Stimulated activated CD8-positive, alpha-beta memory T cell treated with anti-CD3 and anti-CD28 coated beads, Interleukin-7, amount 100 ng/mL, for 1 hour (primary cell): ENCODE measurements at regions not wholly inside any gene's neighbourhood (a gene's known extent, or its start where the extent isn't known, plus 50 kb on each side); places are given as distances from the start of the nearest gene placed in this dataset.

Source experiments
- DNase-seq, 2 donors: peaks; one replicate each; pipeline ENCODE4 v3.0.0-alpha.2; 2020; ENCODE audit warnings: low read depth in 2 of 2

DNA sequence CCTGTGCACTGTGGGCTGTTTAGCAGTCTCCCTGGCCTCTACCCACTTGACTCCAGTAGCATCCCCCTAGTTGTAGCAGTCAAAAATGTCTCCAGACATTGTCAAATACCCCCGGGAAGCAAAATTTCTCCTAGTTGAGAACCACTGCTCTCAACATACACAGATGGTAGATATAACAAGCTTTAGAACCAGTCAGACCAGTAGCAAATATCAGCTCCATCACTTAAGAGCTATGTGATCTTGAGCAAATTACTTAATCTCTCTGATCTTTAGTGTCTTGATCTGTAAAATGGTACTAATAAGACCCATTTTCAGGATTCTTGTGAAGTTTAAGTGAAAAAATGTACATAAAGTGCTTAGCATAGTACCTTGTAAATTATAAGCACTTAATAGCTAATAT is 96.2 kb downstream of the DUSP6 start:
- no peak for DNase-seq

GRCh38 chr12:89253488-89253887 is 98.8 kb downstream of the DUSP6 start:
- no peak for DNase-seq

DNA sequence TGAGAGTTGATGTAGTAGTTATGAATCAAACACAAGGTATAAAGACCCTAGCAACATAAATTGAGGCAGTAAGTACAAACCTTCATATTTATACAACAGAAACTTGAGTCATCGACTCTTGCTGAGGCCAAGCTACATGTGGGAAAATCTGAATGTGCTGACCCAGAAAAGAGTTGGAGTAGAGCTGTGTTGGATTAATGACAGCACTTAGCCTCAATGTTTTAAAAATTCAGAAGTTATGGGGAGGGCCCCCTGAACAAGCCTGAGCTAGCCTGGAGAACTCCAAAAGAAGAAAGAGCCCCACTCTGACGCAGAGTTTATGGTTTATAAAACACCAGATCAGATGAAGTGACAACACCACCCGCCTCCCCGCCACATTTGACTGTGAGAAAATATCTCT is 100.0 kb downstream of the DUSP6 start:
- DNase-seq = no peak

DNA sequence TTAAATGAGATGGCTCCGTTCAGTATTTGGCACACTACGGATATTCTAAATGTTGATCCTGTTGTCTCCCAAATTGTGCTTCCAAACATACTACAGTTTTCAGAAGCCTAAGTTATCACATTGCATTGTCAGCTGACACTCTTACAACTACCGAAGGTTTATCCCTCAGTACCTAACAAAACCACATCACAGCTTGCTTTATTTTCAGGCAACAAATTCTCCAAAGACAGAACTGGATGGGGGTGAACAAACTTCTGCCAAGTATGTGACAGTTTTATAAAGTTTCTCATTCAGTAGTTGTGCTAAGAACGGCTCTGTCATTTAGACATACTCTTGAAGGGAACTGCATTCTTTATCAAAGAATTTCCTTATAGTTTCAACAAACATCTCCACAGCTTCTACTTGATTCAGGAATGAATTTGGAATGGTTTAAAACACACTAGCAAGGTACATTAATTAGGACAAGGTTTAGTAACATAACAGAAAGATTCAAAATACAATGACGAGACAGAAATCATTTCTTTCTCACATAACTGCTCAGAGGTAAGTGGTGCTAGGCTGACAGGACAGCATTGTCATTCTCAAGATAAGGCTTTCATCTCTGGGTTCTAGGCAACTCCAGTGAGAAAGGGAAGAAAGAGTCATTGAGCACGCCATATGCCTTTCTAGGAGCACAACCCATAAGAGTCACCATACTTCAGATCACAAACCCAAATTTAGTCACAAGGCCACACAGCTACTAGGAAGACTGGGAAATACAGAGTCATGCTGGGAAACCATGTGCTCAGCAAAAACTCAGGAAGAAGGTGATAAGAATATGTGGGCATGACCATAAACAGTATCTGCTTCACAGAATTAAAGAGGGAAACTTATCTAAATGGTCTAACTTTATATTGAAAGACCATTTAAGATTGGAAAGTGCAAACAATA is 100.7 kb downstream of the DUSP6 start:
- DNase-seq = no peak

DNA sequence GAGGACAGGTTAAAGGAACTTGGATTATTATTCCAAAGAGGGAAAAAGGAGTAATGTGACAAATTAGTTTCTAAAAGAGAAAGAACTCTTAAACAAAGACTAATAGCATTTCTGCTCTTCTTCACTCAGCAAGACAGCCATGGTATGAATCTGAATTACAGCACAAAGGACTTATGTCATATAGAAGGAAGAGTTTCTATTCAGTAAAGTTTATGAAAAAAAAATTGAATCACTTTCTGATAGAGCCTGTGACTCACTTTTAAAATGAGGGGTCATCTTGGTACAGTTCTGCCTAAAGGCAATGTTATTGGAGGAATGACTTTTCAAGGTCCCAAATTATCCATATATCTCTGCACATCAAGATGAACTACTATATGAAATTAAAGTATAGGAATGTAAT is 101.7 kb downstream of the DUSP6 start:
- DNase-seq = no peak

- DNase-seq = no peak
These were observed 102.1 kb downstream of the DUSP6 start for GRCh38 chr12:89250213-89250612.

DNA sequence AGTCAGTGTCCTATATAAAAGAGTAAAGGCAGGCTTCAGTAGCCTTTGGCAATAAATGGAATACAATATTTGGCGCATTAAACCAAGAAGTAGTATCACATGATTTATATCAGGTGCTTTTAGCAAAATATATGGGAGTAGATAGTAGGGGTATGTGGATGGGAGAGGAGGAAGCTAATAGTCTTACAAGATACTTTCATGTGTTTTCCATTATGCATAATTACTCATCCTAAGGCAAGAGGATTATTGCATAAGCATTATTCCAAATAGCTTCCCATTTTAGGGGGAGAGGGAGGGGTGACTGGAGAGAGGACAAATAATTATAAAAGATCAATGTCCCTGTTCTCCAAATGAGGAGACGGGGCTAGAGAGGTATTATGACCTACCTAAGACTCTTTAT is 104.3 kb downstream of the DUSP6 start:
- no peak for DNase-seq

DNA sequence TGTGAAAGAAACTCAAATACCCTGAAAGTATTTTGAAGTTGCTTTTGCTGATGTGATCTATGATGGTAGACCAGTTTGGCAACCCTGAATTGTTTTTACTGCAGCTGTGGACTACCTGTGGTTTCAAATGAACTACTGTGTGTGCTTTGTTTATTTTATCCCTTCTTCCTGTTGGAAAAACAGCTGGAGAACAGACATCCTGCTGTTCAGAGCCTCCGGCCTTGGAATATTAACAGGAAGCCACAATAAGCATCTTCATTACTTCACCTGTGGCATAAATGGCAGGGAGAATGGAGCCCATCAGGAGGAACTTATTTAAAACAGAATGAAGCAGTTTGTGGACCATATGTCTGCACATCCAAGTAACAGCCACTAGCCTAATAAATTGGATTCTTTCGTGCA is 104.8 kb downstream of the DUSP6 start:
- DNase-seq = no peak

GRCh38 chr12:89245090-89245489 is 107.2 kb downstream of the DUSP6 start:
- no peak for DNase-seq

GRCh38 chr12:89244536-89244935 is 107.8 kb downstream of the DUSP6 start:
- no peak for DNase-seq

DNA sequence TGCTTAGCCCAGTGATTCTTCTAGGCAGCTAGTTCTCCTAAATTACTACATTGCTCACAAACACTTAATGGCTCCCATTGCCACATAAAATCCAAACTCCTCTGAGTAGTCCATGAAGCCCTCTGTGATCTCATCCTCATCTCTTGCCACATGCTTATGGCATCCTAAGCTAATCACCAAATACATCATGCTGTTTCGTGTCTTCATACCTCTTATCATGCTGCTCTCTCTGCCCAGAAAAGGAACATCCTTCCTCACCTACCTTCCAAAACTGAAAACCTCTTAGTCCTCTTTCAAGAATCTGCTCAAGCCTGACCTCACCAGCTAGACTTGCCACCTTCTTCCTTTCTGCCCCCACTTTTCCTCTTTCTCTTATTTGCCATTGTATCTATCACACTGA is 108.5 kb downstream of the DUSP6 start:
- no peak for DNase-seq

DNA sequence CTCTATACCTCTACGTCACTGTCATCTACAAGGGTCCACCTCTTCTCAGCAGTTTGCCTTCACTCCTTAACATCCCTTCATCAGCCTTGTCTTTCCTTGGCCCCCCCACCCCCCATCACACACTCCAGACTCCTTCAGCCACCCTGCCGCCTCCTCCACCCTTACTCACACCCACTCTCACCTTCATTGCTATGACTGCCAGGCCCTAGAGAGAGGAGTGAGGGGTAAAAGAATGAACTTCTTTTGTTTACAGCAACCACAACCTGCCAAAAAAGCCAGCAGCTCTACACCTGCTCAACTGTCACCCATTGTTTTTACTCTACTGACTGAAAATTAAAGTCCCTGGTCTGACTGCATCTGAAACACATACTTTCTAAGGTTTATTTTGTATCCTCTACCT is 112.8 kb downstream of the DUSP6 start:
- no peak for DNase-seq

DNA sequence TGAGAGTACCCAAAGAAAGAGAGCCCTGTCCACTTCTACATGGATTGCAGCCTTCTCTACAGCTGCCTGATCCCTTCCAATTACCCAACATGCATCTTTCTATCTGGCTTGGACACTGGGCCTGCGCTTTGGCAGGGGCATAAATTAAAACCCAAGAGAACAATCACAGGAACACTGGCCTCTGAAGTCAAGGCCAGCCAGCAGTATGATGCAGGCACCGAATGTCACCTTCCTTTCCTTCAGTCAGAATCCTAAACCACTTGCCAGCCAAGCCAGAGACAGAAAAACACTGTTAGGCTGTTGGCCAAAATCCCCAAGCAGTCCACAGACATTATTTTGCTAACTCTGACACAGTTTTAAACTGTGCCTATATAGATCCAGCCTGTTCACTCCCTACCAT is 113.7 kb downstream of the DUSP6 start:
- DNase-seq = no peak

GRCh38 chr12:89237763-89238162 is 114.5 kb downstream of the DUSP6 start:
- DNase-seq = no peak

DNA sequence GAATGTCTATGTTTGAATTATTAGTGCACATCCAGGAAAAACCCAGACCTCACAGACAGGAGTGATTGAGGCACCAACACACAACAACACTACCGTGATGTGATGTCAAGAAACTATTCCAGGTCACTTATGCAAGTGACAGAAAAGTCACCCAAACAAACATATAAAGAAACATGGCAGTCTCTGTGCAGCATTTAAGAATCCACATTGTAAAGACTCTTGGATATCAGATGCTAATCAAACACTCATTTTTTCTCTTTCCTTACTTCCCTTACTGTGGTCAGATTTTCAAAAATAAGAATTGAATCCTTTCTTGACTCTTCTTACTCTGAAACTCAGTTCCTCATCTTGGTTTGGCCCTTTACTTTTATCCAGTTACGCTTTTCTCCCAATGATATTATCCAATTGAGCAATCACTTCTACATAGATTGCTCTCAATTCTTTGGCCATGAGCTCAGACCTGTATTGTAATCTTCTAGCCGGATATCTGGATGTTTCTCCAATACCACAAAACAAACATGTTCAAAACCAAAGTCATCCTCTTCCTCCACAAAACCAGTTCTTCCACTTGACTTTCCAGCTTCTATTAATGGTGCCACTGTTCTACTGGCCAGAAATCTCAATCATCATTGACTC is 115.4 kb downstream of the DUSP6 start:
- no peak for DNase-seq

GRCh38 chr12:89236237-89236636 is 116.1 kb downstream of the DUSP6 start:
- no peak for DNase-seq

DNA sequence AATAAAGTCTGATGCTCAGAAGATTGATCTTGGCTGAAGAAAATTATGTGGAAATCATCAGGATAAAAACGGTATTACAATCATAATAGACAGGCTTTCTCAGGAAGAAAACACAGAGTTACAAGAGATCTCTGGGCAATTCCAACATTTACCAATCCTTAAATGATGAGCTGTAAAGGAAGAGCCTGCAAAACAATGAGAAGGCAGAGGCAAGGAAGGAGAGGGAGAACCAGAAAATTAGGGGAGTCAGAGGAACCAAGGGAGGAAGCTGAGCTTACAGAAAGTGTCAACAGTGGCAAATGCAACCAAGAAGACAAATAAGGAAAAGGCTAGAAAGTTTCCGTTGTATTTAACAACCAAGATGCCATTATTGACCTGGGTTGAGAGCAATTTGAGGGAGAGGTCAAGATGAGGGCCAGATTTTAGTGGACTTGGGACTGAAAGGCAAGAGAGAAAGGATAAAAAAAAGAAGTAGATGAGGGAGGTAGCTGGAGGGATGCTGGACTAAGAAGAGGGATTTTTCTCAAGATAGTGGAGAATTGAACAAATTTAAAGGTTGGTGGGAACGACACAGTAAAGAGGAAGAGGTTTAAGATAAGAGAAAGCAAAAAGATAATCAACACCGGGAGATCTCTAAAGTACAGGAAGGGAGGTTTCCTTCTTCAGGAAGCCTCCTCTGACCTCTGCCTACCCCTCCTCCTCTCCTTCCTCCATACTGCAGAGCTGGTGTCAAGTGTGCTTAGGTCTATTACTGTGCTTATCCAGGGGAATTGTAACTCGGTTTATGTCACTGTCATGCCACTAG is 116.9 kb downstream of the DUSP6 start:
- DNase-seq = no peak

GRCh38 chr12:89234324-89235114 is 117.8 kb downstream of the DUSP6 start:
- DNase-seq = no peak

DNA sequence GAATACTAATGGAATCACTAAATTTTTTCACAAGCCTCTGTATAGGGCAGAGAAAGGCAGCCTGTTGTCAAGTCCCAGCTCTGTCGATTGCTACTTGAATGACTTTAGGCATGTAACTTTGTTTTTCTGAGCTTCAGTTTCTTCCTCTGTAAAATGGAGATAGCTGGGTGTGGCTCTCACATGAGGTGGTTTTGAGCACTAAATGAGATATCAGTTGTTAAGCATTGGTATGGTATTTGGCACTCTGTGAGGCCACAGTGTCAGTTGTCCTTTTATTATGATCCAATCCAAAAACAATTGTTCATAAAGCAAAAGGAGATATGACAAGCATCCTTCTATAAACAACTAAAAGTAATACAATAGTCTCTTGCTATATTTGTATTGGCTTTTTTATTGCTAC is 120.6 kb downstream of the DUSP6 start:
- no peak for DNase-seq

DNA sequence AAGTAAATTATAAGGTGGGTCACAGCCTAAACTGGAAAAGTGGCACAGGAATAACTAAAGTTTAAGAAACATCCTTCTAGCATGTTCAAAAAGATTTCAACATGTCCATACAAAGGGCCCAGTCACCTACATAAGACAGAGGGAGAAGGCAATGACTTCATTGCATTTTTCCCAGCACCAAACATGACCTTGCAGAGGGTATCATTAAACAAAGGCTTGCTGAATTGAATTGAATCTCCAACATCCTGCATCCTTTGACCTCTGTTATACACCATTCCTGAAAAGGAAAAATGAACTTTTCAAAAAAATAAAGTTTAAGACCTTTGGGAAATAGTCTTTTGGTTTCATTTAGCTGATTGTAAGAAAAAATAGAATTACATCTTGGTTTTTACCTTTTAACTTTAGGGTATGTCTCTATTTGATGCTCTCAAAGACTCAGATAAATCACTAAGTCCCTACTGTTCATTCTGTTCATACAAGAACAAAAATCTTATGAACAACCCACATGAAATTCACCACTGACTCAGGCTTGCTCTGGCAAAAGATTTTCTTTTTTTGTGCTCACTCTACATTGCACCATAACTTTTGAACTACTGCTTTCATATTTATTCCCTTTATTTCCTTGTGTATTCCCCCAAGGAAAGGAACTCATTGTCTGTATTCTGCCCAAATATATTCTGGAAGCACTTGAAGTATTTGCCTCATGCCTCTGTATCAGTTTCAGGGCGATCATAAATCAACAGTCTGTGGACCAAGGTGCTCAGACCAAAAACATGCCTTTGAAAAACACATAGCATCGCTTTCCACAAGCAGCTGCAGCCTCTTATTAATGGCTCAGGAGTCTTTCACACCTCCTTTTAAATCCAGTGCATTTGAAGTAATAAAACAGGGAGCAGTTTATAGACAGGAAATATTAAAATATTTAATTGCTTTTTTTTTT is 121.7 kb downstream of the DUSP6 start:
- DNase-seq = no peak

GRCh38 chr12:89228491-89228890 is 123.8 kb downstream of the DUSP6 start:
- DNase-seq = no peak
